ENCODE measurements at regions not wholly inside any gene's neighbourhood (a gene's known extent, or its start where the extent isn't known, plus 50 kb on each side); places are given as distances from the start of the nearest gene placed in this dataset.
A peak's percentile ranks its signal among the peaks of the same experiment; 100 is the strongest.

DNA sequence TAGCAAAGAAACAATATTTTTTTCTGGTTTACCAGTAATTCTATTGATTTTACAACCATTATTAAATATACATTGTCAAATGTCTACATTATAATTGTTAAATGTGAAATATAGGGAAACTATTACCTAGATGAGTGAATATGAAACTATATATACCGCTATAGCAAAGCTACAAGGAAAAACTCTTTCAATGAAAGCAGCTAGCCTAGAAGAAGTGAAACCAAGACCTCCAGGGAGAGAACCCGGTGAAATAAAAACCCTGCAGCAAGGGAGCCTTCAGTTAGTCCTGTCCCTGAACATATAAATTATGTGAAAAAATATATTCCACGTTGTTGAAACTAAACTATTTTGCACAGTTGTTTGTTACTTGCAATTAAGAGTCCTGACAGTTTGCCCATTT, 913.1 kb downstream of the EFNA5 start:
- no peak for TF ChIP-seq Cebpa-rat (IDR thresholded peaks at IDR 0.05)
- H3K4me2 ChIP-seq: no peak overlapping the region
- no peak overlapping the region for H3K4me3 ChIP-seq
- H3K9ac ChIP-seq: no peak overlapping the region
- H3K36me3 ChIP-seq: no peaks in the 10 kb centered on the region
- H3K27me3 ChIP-seq: no peaks in the 10 kb centered on the region
- H3K27ac ChIP-seq: no peak overlapping the region
- H3K4me1 ChIP-seq: peaks cover 0 to 15% (median 10%) of the 10 kb centered on the region in 10 experiments; a peak in 13 of 20 replicates
- no peaks in the 10 kb centered on the region for H3K9me3 ChIP-seq (replicated peaks in 1 of 11)
- no peaks in the 10 kb centered on the region for H4K20me1 ChIP-seq

DNA sequence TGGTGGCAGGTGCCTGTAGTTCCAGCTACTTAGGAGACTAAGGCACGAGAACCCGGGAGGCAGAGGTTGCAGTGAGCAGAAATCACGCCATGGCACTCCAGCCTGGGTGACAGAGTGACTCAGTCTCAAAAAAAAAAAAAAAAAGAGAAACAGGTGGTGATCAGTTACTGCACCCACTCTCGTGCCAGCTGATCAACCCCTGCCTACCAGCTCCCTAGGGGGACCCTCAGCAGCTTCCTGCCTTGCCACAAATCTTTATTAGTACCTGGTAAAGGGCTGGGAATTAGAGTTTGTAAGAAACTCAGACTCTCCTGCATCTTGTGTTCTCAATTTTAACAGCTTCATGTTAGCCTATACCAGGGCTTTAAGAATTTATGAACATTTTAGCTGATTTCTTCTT, 914.9 kb downstream of the EFNA5 start:
- H3K36me3 ChIP-seq: no peaks in the 10 kb centered on the region
- peaks cover 0 to 15% (median 10%) of the 10 kb centered on the region in 10 experiments; a peak in 13 of 20 replicates for H3K4me1 ChIP-seq
- no peak for TF ChIP-seq Cebpa-rat (IDR thresholded peaks at IDR 0.05)
- peak overlapping the region in 7 of 11 experiments; percentile 11 to 64 (median 46); a peak in 14 of 22 replicates for H3K4me2 ChIP-seq
- no peak overlapping the region for H3K4me3 ChIP-seq
- H3K9me3 ChIP-seq (replicated peaks in 1 of 11): no peaks in the 10 kb centered on the region
- H3K27me3 ChIP-seq: no peaks in the 10 kb centered on the region
- no peaks in the 10 kb centered on the region for H4K20me1 ChIP-seq
- no peak overlapping the region for H3K9ac ChIP-seq
- H3K27ac ChIP-seq: no peak overlapping the region

DNA sequence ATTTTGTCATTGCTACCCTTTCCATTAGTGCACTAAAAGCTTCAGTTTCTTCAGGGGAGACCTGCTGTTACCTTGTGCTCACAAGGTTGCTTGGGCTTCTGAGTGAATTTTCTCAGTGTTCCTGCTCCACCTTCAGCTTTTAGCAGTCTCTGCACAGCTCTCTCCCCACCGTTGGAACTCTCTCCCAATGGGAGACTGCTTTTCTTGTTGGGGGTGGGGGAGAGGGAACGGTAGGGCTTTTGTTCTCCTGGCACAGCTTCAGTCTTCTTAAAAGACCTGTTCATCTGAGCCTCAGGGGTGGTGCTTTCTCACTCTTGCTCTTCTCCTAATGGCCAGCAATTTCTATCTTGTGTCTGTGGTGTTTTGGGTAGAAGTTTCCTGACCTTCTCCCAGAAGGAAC, 915.7 kb downstream of the EFNA5 start:
- Histone ChIP-seq H3K36me3 (no peaks in the 10 kb centered on the region), H3K4me2 (peak overlapping the region in 4 of 11 experiments; percentile 11 to 64 (median 52); a peak in 2 of 22 replicates), H3K27me3 (no peaks in the 10 kb centered on the region), H3K4me3 (no peak overlapping the region), H3K4me1 (peaks cover 0 to 15% (median 10%) of the 10 kb centered on the region in 10 experiments; a peak in 13 of 20 replicates), H3K27ac (no peak overlapping the region), H3K9me3 (replicated peaks in 1 of 11) (no peaks in the 10 kb centered on the region), H4K20me1 (no peaks in the 10 kb centered on the region), H3K9ac (no peak overlapping the region)
- no peak for TF ChIP-seq Cebpa-rat (IDR thresholded peaks at IDR 0.05)

DNA sequence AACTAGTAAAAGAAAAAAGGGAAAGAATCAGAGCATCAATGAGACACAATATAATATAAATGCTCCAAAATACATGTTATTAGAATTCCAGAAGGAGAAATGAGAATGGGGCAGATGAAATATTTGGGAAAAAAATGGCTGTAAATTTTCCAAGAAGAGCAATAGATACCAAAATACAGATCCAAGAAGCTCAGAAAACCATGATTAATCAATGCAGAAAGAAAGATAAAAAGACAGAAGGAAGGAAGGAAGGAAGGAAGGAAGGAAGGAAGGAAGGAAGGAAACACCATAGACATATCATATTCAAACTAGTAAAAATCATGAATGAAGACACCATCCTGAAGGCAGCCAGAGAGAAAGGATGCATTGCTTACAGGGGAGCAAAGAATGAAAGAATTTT, 920.9 kb downstream of the EFNA5 start:
- Histone ChIP-seq H3K4me2 (no peak overlapping the region; a peak in 1 of 22 replicates), H3K9me3 (replicated peaks in 1 of 11) (no peaks in the 10 kb centered on the region), H4K20me1 (no peaks in the 10 kb centered on the region), H3K4me1 (no peaks in the 10 kb centered on the region), H3K4me3 (no peak overlapping the region), H3K27ac (no peak overlapping the region), H3K9ac (no peak overlapping the region), H3K36me3 (no peaks in the 10 kb centered on the region), H3K27me3 (no peaks in the 10 kb centered on the region)
- TF ChIP-seq Cebpa-rat (IDR thresholded peaks at IDR 0.05): no peak

DNA sequence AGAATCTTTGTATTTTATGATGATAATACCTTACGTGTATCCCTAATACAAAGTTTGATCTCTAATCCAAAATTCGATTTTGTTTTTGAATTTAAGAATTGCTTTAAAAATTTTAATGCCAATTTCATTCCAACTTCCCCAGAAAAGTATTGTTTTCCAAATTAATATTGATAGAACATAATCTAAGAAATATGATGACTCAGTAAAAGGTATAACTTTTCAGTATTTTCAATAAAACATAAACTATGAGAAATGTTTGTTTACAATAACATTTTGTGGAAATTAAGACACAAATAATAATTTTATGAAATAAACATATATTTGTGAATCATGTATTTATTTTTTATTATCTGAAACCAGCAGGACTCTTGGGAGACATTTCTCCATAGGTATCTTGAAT, 931.6 kb downstream of the EFNA5 start:
- Histone ChIP-seq H3K27ac (no peak overlapping the region), H3K4me3 (no peak overlapping the region), H3K9ac (no peak overlapping the region), H3K27me3 (no peaks in the 10 kb centered on the region), H4K20me1 (no peaks in the 10 kb centered on the region), H3K4me1 (peaks cover 0 to 9% (median 0%) of the 10 kb centered on the region in 10 experiments; a peak in 1 of 20 replicates), H3K36me3 (no peaks in the 10 kb centered on the region), H3K9me3 (replicated peaks in 1 of 11) (peaks cover 0 to 16% (median 12%) of the 10 kb centered on the region in 11 experiments; a peak in 14 of 22 replicates), H3K4me2 (no peak overlapping the region)
- TF ChIP-seq Cebpa-rat (IDR thresholded peaks at IDR 0.05): no peak

DNA sequence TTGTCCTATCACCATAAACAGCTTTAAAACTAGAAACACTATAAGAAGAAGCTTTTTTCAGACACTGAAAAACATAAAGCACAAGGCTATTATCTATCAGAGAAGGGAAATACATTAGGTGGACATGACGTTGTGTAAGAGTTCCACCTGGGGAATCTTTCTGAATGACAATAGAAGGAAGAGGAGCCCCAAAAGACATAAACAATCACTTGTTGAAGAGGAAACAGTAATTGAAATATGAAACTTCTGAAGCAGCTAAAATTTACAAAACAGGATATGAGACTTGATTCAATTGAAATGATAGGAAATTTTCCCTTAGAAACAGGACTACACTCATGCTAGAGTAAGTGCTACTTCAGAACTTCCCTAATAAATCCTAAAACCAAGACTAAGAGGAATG, 933.6 kb downstream of the EFNA5 start:
- Histone ChIP-seq H4K20me1 (no peaks in the 10 kb centered on the region), H3K4me1 (peaks cover 0 to 9% (median 0%) of the 10 kb centered on the region in 10 experiments; a peak in 1 of 20 replicates), H3K4me3 (no peak overlapping the region), H3K27me3 (no peaks in the 10 kb centered on the region), H3K27ac (no peak overlapping the region), H3K36me3 (no peaks in the 10 kb centered on the region), H3K4me2 (peak overlapping the region in 1 of 11 experiments; percentile 7; a peak in 1 of 22 replicates), H3K9ac (no peak overlapping the region), H3K9me3 (replicated peaks in 1 of 11) (peaks cover 11 to 34% (median 31%) of the 10 kb centered on the region in 11 experiments)
- no peak for TF ChIP-seq Cebpa-rat (IDR thresholded peaks at IDR 0.05)

DNA sequence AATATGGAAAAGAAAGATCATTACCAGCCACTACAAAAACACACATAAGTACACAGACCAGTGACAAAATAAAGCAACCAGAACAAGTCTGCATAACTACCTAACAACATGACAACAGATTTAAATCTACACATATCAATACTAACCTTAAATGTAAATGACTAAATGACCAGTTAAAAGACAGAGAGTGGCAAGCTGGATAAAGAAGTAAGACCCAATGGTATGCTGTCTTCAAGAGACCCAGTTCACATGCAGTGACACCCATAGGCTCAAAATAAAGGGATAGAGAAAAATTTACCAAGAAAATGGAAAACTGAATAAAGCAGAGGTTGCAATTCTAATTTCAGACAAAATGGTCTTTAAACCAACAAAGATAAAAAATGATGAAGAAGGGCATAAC, 938.1 kb downstream of the EFNA5 start:
- TF ChIP-seq Cebpa-rat (IDR thresholded peaks at IDR 0.05): no peak
- Histone ChIP-seq H3K9me3 (replicated peaks in 1 of 11) (peaks cover 14 to 54% (median 41%) of the 10 kb centered on the region in 11 experiments), H3K4me1 (peaks cover 0 to 9% (median 0%) of the 10 kb centered on the region in 10 experiments; a peak in 1 of 20 replicates), H3K9ac (no peak overlapping the region), H4K20me1 (no peaks in the 10 kb centered on the region), H3K4me3 (no peak overlapping the region), H3K27ac (no peak overlapping the region), H3K36me3 (no peaks in the 10 kb centered on the region), H3K27me3 (no peaks in the 10 kb centered on the region), H3K4me2 (no peak overlapping the region)

DNA sequence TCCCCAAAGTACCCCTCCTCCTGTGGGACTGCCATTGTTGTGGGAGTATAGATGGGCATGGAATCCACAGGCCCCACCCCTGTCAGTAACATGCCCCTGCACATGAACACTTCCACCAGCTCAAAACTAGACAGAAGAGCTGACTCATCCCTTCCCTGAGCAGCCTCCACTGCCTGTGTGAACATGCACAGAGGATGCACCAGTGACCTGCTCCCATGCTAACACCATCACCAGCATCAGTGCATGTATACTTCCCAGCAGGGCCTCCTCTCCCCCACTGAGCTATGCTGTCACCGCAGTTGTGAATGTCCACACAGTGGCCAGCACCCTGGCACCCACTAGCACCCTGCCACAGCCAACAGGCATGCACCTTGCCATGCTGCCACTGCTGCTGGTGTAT, 939.8 kb downstream of the EFNA5 start:
- Histone ChIP-seq H3K27ac (no peak overlapping the region), H3K4me1 (no peaks in the 10 kb centered on the region), H4K20me1 (no peaks in the 10 kb centered on the region), H3K36me3 (no peaks in the 10 kb centered on the region), H3K27me3 (no peaks in the 10 kb centered on the region), H3K4me2 (no peak overlapping the region), H3K9ac (no peak overlapping the region), H3K9me3 (replicated peaks in 1 of 11) (peaks cover 14 to 54% (median 41%) of the 10 kb centered on the region in 11 experiments), H3K4me3 (no peak overlapping the region)
- TF ChIP-seq Cebpa-rat (IDR thresholded peaks at IDR 0.05): no peak

DNA sequence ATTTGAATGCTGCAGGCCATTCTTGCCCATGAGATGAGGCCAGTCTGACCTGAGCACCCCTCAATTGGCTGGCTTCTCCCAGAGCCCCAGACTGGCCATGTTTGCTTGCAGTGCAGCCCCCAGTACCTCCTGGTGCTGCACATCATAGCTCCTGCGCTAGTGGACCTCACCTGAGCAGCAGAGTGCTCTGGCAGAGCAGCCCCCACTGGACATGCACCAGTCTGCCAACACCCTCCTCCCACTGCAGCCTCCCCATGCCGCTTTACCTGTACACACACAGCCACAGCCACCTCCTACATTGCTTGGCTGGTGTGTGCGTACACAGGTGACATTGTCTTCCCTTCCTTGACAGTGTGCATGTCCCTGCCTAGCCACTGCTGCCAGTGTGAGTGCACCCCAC, 940.2 kb downstream of the EFNA5 start:
- TF ChIP-seq Cebpa-rat (IDR thresholded peaks at IDR 0.05): no peak
- Histone ChIP-seq H3K9ac (no peak overlapping the region), H3K27ac (no peak overlapping the region), H3K4me2 (no peak overlapping the region), H4K20me1 (no peaks in the 10 kb centered on the region), H3K27me3 (no peaks in the 10 kb centered on the region), H3K9me3 (replicated peaks in 1 of 11) (peaks cover 14 to 54% (median 41%) of the 10 kb centered on the region in 11 experiments), H3K4me3 (no peak overlapping the region), H3K4me1 (no peaks in the 10 kb centered on the region), H3K36me3 (no peaks in the 10 kb centered on the region)

DNA sequence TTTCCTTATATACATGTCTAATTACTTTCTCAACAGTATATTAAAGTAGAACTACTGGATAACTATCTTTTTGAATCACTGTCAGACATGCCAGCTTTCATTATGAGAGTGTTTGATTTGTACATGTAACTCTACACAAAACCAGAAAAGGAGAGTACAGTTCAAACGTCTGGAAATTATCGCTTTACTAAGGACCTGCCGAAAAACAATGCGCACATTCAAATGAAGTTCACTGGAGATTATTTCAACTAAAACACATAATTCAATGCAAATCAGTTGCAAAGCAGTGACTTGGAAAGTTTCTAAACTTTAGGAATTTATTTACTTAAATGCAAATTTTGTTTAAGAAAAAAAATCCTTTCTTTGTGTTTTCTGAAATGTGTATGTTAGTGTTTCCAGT, 942.5 kb downstream of the EFNA5 start:
- no peak for TF ChIP-seq Cebpa-rat (IDR thresholded peaks at IDR 0.05)
- Histone ChIP-seq H3K4me2 (no peak overlapping the region), H3K27ac (no peak overlapping the region), H3K27me3 (no peaks in the 10 kb centered on the region), H3K4me1 (no peaks in the 10 kb centered on the region), H3K4me3 (no peak overlapping the region), H3K36me3 (no peaks in the 10 kb centered on the region), H3K9me3 (replicated peaks in 1 of 11) (peaks cover 14 to 31% (median 26%) of the 10 kb centered on the region in 11 experiments), H3K9ac (no peak overlapping the region), H4K20me1 (no peaks in the 10 kb centered on the region)
